ENCODE measurements at regions not wholly inside any gene's neighbourhood (a gene's known extent, or its start where the extent isn't known, plus 50 kb on each side); places are given as distances from the start of the nearest gene placed in this dataset.

DNA sequence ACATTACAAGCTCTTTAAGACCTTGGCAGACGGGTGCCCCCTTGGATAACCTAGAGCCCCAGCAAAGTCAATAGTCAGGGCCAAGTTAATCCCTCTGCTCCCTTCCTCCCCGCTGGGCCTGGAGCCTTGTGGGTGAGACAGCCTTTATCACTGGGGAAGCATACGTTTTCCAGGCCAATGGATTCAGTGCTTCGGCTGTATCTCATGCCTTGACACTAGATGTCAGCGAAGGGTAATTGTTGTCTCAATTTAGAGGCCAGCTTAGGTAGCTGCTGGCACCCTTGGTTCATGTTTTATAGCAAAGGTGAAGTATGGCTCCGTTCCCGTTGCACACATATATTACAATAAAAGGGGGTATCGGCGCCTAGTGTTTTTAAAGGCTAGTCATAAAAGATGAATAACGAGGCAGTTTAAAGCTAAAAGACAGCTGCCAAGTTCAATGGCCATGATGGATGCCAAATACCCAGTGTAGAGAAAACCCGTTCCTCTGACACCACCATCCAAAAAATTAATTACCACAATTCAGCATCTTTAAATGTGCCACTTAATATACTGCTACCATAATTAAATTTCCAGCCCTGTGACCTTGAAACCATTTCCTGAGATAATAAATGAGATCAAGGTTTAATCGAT is 52.3 kb upstream of the BNIP2 start:
- no peak overlapping the region for H2AFZ ChIP-seq (ENCODE audit: low read depth, low read length, poor library complexity, severe bottlenecking)
- H3K79me2 ChIP-seq (ENCODE audit: insufficient read depth, low read length): no peaks in the 10 kb centered on the region
- H3K9me3 ChIP-seq (ENCODE audit: control insufficient read depth in 1 of 2, insufficient read depth in 1 of 2, low read depth in 1 of 2, low read length in 2 of 2): peaks cover 0 to 6% of the 10 kb centered on the region in 2 experiments; a peak in 1 of 4 replicates
- ATAC-seq (peak; percentile 83), DNase-seq (ENCODE audit: low read depth, low spot score) (peak; percentile 15)
- intact Hi-C loops (cut with micrococcal nuclease): loop anchor here (5.0 kb wide), 1 partner anchor 586 kb away; no protein-coding TSS in a partner anchor
- TF ChIP-seq EGR1 (IDR thresholded peaks at IDR 0.05; ENCODE audit: low read depth) (no peak), ELF1 (IDR thresholded peaks at IDR 0.05; ENCODE audit: borderline replicate concordance, low read depth) (no peak), POLR2AphosphoS5 (IDR thresholded peaks at IDR 0.05; ENCODE audit: low read depth, low read length) (no peak), CEBPB (IDR thresholded peaks at IDR 0.05; ENCODE audit: low read depth) (no peak), RAD21 (IDR thresholded peaks at IDR 0.05; ENCODE audit: low read depth) (peak; percentile 43; the same call in 1 of the 2 replicates), FOSL1 (IDR thresholded peaks at IDR 0.05; ENCODE audit: low read depth) (no peak)
- TF ChIP-seq, protein P1, sequence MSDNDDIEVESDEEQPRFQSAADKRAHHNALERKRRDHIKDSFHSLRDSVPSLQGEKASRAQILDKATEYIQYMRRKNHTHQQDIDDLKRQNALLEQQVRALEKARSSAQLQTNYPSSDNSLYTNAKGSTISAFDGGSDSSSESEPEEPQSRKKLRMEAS (IDR thresholded peaks at IDR 0.05): no peak
- TF ChIP-seq, protein P2, sequence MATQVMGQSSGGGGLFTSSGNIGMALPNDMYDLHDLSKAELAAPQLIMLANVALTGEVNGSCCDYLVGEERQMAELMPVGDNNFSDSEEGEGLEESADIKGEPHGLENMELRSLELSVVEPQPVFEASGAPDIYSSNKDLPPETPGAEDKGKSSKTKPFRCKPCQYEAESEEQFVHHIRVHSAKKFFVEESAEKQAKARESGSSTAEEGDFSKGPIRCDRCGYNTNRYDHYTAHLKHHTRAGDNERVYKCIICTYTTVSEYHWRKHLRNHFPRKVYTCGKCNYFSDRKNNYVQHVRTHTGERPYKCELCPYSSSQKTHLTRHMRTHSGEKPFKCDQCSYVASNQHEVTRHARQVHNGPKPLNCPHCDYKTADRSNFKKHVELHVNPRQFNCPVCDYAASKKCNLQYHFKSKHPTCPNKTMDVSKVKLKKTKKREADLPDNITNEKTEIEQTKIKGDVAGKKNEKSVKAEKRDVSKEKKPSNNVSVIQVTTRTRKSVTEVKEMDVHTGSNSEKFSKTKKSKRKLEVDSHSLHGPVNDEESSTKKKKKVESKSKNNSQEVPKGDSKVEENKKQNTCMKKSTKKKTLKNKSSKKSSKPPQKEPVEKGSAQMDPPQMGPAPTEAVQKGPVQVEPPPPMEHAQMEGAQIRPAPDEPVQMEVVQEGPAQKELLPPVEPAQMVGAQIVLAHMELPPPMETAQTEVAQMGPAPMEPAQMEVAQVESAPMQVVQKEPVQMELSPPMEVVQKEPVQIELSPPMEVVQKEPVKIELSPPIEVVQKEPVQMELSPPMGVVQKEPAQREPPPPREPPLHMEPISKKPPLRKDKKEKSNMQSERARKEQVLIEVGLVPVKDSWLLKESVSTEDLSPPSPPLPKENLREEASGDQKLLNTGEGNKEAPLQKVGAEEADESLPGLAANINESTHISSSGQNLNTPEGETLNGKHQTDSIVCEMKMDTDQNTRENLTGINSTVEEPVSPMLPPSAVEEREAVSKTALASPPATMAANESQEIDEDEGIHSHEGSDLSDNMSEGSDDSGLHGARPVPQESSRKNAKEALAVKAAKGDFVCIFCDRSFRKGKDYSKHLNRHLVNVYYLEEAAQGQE (IDR thresholded peaks at IDR 0.05; ENCODE audit: low read depth): no peak
- TF ChIP-seq, protein P3, sequence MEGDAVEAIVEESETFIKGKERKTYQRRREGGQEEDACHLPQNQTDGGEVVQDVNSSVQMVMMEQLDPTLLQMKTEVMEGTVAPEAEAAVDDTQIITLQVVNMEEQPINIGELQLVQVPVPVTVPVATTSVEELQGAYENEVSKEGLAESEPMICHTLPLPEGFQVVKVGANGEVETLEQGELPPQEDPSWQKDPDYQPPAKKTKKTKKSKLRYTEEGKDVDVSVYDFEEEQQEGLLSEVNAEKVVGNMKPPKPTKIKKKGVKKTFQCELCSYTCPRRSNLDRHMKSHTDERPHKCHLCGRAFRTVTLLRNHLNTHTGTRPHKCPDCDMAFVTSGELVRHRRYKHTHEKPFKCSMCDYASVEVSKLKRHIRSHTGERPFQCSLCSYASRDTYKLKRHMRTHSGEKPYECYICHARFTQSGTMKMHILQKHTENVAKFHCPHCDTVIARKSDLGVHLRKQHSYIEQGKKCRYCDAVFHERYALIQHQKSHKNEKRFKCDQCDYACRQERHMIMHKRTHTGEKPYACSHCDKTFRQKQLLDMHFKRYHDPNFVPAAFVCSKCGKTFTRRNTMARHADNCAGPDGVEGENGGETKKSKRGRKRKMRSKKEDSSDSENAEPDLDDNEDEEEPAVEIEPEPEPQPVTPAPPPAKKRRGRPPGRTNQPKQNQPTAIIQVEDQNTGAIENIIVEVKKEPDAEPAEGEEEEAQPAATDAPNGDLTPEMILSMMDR (IDR thresholded peaks at IDR 0.05 in 2 of 3, conservative IDR thresholded peaks at IDR 0.05 in 1 of 3; ENCODE audit: borderline replicate concordance in 1 of 3, insufficient read depth in 1 of 3, low read depth in 2 of 3, low read length in 2 of 3): peak; percentile 9 to 37 (median 17); a peak in 3 of 6 replicates
- BruUV-seq (replicated peaks): no TSS peak
- CTCF ChIA-PET: interaction anchor here (0.7 to 1.8 kb wide), 8 partner anchors 10 to 780 kb away, joined by 3 to 14 read pairs (median 4); no protein-coding TSS in a partner anchor
- no peak overlapping the region for H3K9ac ChIP-seq (ENCODE audit: low read length)
- H3K4me3 ChIP-seq (replicated peaks in 1 of 2; ENCODE audit: low read depth in 1 of 2, low read length in 2 of 2): no peak overlapping the region
- peaks cover 27% of the 10 kb centered on the region for H3K27me3 ChIP-seq (ENCODE audit: insufficient read depth, low read length)
- no peak overlapping the region for H3K27ac ChIP-seq (ENCODE audit: low read depth, low read length)
- no peaks in the 10 kb centered on the region for H3K9me2 ChIP-seq (ENCODE audit: insufficient read depth)
- POLR2A ChIA-PET: no interaction called here
- H3K4me2 ChIP-seq (ENCODE audit: low read length): no peak overlapping the region
- H3K36me3 ChIP-seq (ENCODE audit: control insufficient read depth in 1 of 2, insufficient read depth in 2 of 2, low read length in 2 of 2): no peaks in the 10 kb centered on the region
- RAD21 ChIA-PET (ENCODE audit: low non-redundant PET in 1 of 2, low total read pairs in 2 of 2, uncharacterized antibody in 2 of 2, unreplicated experiment in 2 of 2): no interaction called here
- no peaks in the 10 kb centered on the region for H4K20me1 ChIP-seq (ENCODE audit: insufficient read depth)
- no peaks in the 10 kb centered on the region for H3K4me1 ChIP-seq (ENCODE audit: control insufficient read depth in 1 of 2, insufficient read depth in 2 of 2, low read length in 2 of 2)

Data from HCT116 (cell line).